SK-N-SH (cell line): ENCODE measurements at regions not wholly inside any gene's neighbourhood (a gene's known extent, or its start where the extent isn't known, plus 50 kb on each side); places are given as distances from the start of the nearest gene placed in this dataset.
A peak's percentile ranks its signal among the peaks of the same experiment; 100 is the strongest.

Experiments
- CTCF ChIA-PET: fragments of 300-600, 350-600 bp; formaldehyde crosslinking; extraction: SDS; loops from one replicate; lab custom pipeline; 2021; lab: Yijun Ruan, JAX
- POLR2A ChIA-PET: fragments of 350-600 bp; sonication (Branson Sonifier 250); formaldehyde crosslinking; extraction: SDS; loops from one replicate; lab custom pipeline; 2020; ENCODE audit warnings: antibody characterized with exemption, inconsistent platforms; lab: Yijun Ruan, JAX
- DNase-seq: peaks from one replicate; pipeline ENCODE4 v3.0.0; 2012
- H2AFZ ChIP-seq: fragments of 200-600 bp; sonication (generic); 2 replicates; pipeline ENCODE4 v1.8.1; 2016; ENCODE audit warnings: antibody characterized with exemption, mild to moderate bottlenecking, low read depth
- H3F3A ChIP-seq: fragments of 200-600 bp; sonication (generic); replicated peaks from 2 replicates; pipeline ENCODE3; 2016; ENCODE audit warnings: antibody characterized with exemption, mild to moderate bottlenecking; ENCODE audit not compliant: insufficient read depth
- H3K27ac ChIP-seq, 2 experiments: fragments of 200-500 bp in 1 of 2; fragments of 200-600 bp in 1 of 2; sonication (Bioruptor generic) in 1 of 2; sonication (generic), shearing (Covaris generic) in 1 of 2; 2 replicates each; pipeline versions ENCODE4 v1.5.1 to v1.6.1; 2014 to 2016; ENCODE audit warnings: low read depth in 2 of 2, inconsistent platforms in 1 of 2, low read length in 1 of 2, mild to moderate bottlenecking in 1 of 2, mixed read lengths in 1 of 2
- H3K27me3 ChIP-seq: fragments of 200-600 bp; sonication (generic), shearing (Covaris generic); 2 replicates; pipeline ENCODE4 v1.6.1; 2016; ENCODE audit warnings: mixed run types; ENCODE audit not compliant: insufficient read depth
- H3K36me3 ChIP-seq, 2 experiments: fragments of 200-500 bp in 1 of 2; fragments of 200-600 bp in 1 of 2; sonication (Bioruptor generic) in 1 of 2; sonication (generic) in 1 of 2; replicated peaks in 1 of 2; 2 replicates each; pipeline versions ENCODE3 to v1.5.1; 2014 to 2016; ENCODE audit warnings: low read length in 1 of 2, mild to moderate bottlenecking in 1 of 2; ENCODE audit not compliant: insufficient read depth in 2 of 2, control insufficient read depth in 1 of 2
- H3K4me1 ChIP-seq, 2 experiments: fragments of 200-500 bp in 1 of 2; fragments of 200-600 bp in 1 of 2; sonication (Bioruptor generic) in 1 of 2; sonication (generic), shearing (Covaris generic) in 1 of 2; 2 replicates each; pipeline versions ENCODE4 v1.5.1 to v1.6.1; 2014 to 2016; ENCODE audit warnings: low read depth in 1 of 2, low read length in 1 of 2, mixed run types in 1 of 2; ENCODE audit not compliant: insufficient read depth in 2 of 2, control insufficient read depth in 1 of 2
- H3K4me2 ChIP-seq: fragments of 200-600 bp; sonication (generic), shearing (Covaris generic); 2 replicates; pipeline ENCODE4 v1.6.1; 2017; ENCODE audit warnings: mixed run types
- H3K4me3 ChIP-seq, 2 experiments: fragments of 200-500 bp in 1 of 2; fragments of 200-600 bp in 1 of 2; sonication (Bioruptor generic) in 1 of 2; sonication (generic), shearing (Covaris generic) in 1 of 2; 2 replicates each; pipeline versions ENCODE4 v1.5.1 to v1.8.1; 2014 to 2016; ENCODE audit warnings: low read depth in 2 of 2, inconsistent platforms in 1 of 2, low read length in 1 of 2, mild to moderate bottlenecking in 1 of 2, mixed read lengths in 1 of 2, moderate library complexity in 1 of 2
- H3K79me2 ChIP-seq: fragments of 200-600 bp; sonication (generic); 2 replicates; pipeline ENCODE4 v1.8.1; 2017; ENCODE audit warnings: mild to moderate bottlenecking; ENCODE audit not compliant: insufficient read depth
- H3K9ac ChIP-seq: fragments of 200-600 bp; sonication (generic); 2 replicates; pipeline ENCODE4 v1.6.1; 2017; ENCODE audit warnings: mixed run types
- H3K9me2 ChIP-seq: fragments of 200-600 bp; sonication (generic); 2 replicates; pipeline ENCODE4 v1.6.1; 2017; ENCODE audit warnings: mixed run types
- H3K9me3 ChIP-seq: fragments of 200-600 bp; sonication (generic); 2 replicates; pipeline ENCODE4 v1.6.1; 2017; ENCODE audit warnings: mixed run types, mild to moderate bottlenecking, moderate library complexity
- H4K20me1 ChIP-seq: fragments of 200-600 bp; sonication (generic); 2 replicates; pipeline ENCODE4 v1.6.1; 2017; ENCODE audit warnings: mild to moderate bottlenecking, mixed run types; ENCODE audit not compliant: insufficient read depth
- ELF1 ChIP-seq: IDR thresholded peaks from 2 replicates; pipeline ENCODE4 v1.4.0; 2012
- EP300 ChIP-seq, 2 experiments: IDR thresholded peaks; 2 replicates each; pipeline versions ENCODE4 v1.4.0 to v1.6.1; 2012; ENCODE audit warnings: borderline replicate concordance in 1 of 2, low read depth in 1 of 2, low read length in 1 of 2
- EZH2phosphoT487 ChIP-seq: fragments of 200-600 bp; sonication (generic); IDR thresholded peaks from 2 replicates; pipeline ENCODE4 v1.6.1; 2017; ENCODE audit warnings: low read depth, mixed run types, mild to moderate bottlenecking, antibody characterized with exemption, moderate library complexity, borderline replicate concordance
- FOSL2 ChIP-seq: IDR thresholded peaks from 2 replicates; pipeline ENCODE4 v1.4.0; 2012; ENCODE audit warnings: low read depth, mild to moderate bottlenecking, moderate library complexity, borderline replicate concordance
- FOXJ3 ChIP-seq: sonication (generic); formaldehyde crosslinking; IDR thresholded peaks from 2 replicates; pipeline ENCODE4 v1.5.1; 2020; ENCODE audit warnings: mild to moderate bottlenecking, missing genetic modification reagents
- FOXM1 ChIP-seq: IDR thresholded peaks from 2 replicates; pipeline ENCODE4 v1.4.0; 2012; ENCODE audit warnings: low read depth, mild to moderate bottlenecking
- GATA2 ChIP-seq: sonication (generic); formaldehyde crosslinking; IDR thresholded peaks from 2 replicates; pipeline ENCODE4 v1.5.0; 2020; ENCODE audit warnings: mild to moderate bottlenecking, missing genetic modification reagents
- IRF3 ChIP-seq: fragments of 150-350 bp; IDR thresholded peaks from 2 replicates; pipeline ENCODE4 v1.6.1; 2016; ENCODE audit warnings: mild to moderate bottlenecking, low read depth, low read length
- JUND ChIP-seq: IDR thresholded peaks from 2 replicates; pipeline ENCODE4 v1.4.0; 2012
- MXI1 ChIP-seq: IDR thresholded peaks from 2 replicates; pipeline ENCODE4 v1.6.1; 2012; ENCODE audit warnings: mild to moderate bottlenecking, low read depth, low read length, improper control_type of control experiment
- NFIC ChIP-seq: IDR thresholded peaks from 2 replicates; pipeline ENCODE4 v1.4.0; 2012; ENCODE audit warnings: borderline replicate concordance
- POLR2AphosphoS5 ChIP-seq: IDR thresholded peaks from 2 replicates; pipeline ENCODE4 v1.6.1; 2012; ENCODE audit warnings: low read depth, low read length
- RAD21 ChIP-seq: IDR thresholded peaks from 2 replicates; pipeline ENCODE4 v1.6.1; 2012; ENCODE audit warnings: mild to moderate bottlenecking, low read length
- RCOR1 ChIP-seq: fragments of 150-350 bp; IDR thresholded peaks from 2 replicates; pipeline ENCODE4 v1.6.1; 2017; ENCODE audit warnings: antibody characterized with exemption, low read length
- RXRA ChIP-seq: IDR thresholded peaks from 2 replicates; pipeline ENCODE4 v1.4.0; 2012; ENCODE audit warnings: low read depth, mild to moderate bottlenecking, borderline replicate concordance
- SIN3A ChIP-seq: IDR thresholded peaks from 2 replicates; pipeline ENCODE4 v1.6.1; 2012; ENCODE audit warnings: low read depth, mild to moderate bottlenecking, low read length, moderate library complexity, borderline replicate concordance
- TAF1 ChIP-seq: IDR thresholded peaks from 2 replicates; pipeline ENCODE4 v1.6.1; 2012; ENCODE audit warnings: low read depth, mild to moderate bottlenecking, low read length, moderate library complexity, borderline replicate concordance
- TCF12 ChIP-seq: IDR thresholded peaks from 2 replicates; pipeline ENCODE4 v1.4.0; 2012
- USF2 ChIP-seq: fragments of 150-350 bp; IDR thresholded peaks from 2 replicates; pipeline ENCODE4 v1.6.1; 2017; ENCODE audit warnings: antibody characterized with exemption, low read length, low read depth, borderline replicate concordance
- WGBS: methylation state at CpG from one replicate; pipeline ENCODE4 v1.1.6; 2017; ENCODE audit warnings: low lambda C conversion rate; 5-methylcytosine and 5-hydroxymethylcytosine counted together
- TF ChIP-seq, protein P1 (sequence below): IDR thresholded peaks from 2 replicates; pipeline ENCODE4 v1.4.0; 2012; ENCODE audit warnings: low read depth, borderline replicate concordance
- TF ChIP-seq, protein P2 (sequence below): IDR thresholded peaks from 2 replicates; pipeline ENCODE4 v1.4.0; 2012; ENCODE audit warnings: low read depth

DNA sequence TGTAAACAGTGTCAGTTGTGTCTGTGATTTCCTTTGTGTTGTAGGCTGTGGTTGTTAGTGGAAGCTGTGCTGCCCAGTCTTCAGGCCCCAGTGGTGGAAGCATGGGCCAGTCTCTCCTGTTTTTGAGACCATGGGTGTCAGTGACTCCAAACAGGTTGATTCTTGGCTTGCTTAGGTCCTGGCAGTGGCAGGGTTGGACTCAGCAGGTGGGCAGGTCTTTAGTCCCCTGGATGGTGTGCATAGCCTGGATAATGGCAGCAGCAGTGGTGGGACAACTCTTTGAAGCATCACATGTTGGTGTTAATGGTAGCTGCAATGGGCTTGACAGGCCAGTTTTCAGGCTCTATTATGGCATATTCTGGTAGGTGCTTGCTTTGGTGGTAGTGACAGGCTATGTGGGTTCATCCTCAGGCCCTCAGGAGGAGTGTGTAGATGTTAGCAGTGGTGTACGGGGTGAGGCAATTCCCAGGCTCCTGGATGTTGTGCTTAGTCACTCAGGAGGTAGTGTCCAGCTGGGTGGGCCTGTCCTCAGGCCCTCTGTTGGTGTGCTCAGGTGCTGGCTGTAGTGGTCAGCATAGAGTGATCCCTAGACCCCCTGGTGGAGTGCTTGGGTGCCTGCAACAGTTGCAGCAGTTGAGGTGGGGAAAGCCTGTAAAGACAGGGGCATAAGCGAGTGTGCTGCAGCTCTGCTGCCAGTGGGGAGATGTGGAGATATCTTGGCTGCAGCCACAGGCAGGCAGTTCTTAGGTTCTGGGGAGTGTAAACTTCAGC, 596.7 kb downstream of the PDCD6IP start:
- Histone ChIP-seq H2AFZ (no peak overlapping the region), H3K9ac (no peak overlapping the region), H3K79me2 (no peaks in the 10 kb centered on the region), H3F3A (no peaks in the 10 kb centered on the region), H3K4me2 (no peak overlapping the region)
- WGBS, result 28% methylated on average over 2 of the region's 2 CpGs
- CTCF ChIA-PET, result no interaction called here
- TF ChIP-seq RXRA, result no peak
- TF ChIP-seq EZH2phosphoT487, result no peak
- no peak for TF ChIP-seq FOXM1
- TF ChIP-seq, protein P1, sequence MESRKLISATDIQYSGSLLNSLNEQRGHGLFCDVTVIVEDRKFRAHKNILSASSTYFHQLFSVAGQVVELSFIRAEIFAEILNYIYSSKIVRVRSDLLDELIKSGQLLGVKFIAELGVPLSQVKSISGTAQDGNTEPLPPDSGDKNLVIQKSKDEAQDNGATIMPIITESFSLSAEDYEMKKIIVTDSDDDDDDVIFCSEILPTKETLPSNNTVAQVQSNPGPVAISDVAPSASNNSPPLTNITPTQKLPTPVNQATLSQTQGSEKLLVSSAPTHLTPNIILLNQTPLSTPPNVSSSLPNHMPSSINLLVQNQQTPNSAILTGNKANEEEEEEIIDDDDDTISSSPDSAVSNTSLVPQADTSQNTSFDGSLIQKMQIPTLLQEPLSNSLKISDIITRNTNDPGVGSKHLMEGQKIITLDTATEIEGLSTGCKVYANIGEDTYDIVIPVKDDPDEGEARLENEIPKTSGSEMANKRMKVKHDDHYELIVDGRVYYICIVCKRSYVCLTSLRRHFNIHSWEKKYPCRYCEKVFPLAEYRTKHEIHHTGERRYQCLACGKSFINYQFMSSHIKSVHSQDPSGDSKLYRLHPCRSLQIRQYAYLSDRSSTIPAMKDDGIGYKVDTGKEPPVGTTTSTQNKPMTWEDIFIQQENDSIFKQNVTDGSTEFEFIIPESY, result no peak
- TF ChIP-seq GATA2 (CRISPR knock-in tag), result no peak
- no peak for TF ChIP-seq IRF3
- TF ChIP-seq FOSL2, result no peak
- TF ChIP-seq SIN3A, result no peak
- no peak for TF ChIP-seq JUND
- no peak for TF ChIP-seq RCOR1
- no peak for TF ChIP-seq TAF1
- TF ChIP-seq TCF12, result no peak
- TF ChIP-seq ELF1, result no peak
- no peak for TF ChIP-seq FOXJ3
- no peak for TF ChIP-seq MXI1
- TF ChIP-seq, all 33 proteins: peak for 0
- POLR2A ChIA-PET, result no interaction called here
- Histone ChIP-seq H4K20me1 (no peaks in the 10 kb centered on the region), H3K36me3 (no peaks in the 10 kb centered on the region), H3K27ac (no peak overlapping the region), H3K4me1 (no peaks in the 10 kb centered on the region), H3K9me2 (no peaks in the 10 kb centered on the region), H3K27me3 (no peaks in the 10 kb centered on the region), H3K9me3 (no peaks in the 10 kb centered on the region), H3K4me3 (no peak overlapping the region)
- DNase-seq, result peak; percentile 5

GRCh38 chr3:34396288-34396687, 597.9 kb downstream of the PDCD6IP start:
- 39% methylated on average over 1 of the region's 1 CpG for WGBS
- TF ChIP-seq IRF3, result no peak
- TF ChIP-seq POLR2AphosphoS5, result no peak
- TF ChIP-seq, protein P2, sequence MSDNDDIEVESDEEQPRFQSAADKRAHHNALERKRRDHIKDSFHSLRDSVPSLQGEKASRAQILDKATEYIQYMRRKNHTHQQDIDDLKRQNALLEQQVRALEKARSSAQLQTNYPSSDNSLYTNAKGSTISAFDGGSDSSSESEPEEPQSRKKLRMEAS, result no peak
- no peak for TF ChIP-seq FOSL2
- no peak for TF ChIP-seq NFIC
- TF ChIP-seq RAD21, result no peak
- no peak for TF ChIP-seq FOXJ3
- no peak for TF ChIP-seq ELF1
- TF ChIP-seq USF2, result no peak
- no peak for TF ChIP-seq EZH2phosphoT487
- no peak for TF ChIP-seq TAF1
- TF ChIP-seq JUND, result no peak
- no peak for TF ChIP-seq RXRA
- TF ChIP-seq EP300 (IDR thresholded peaks at IDR 0.05; ENCODE audit: borderline replicate concordance in 1 of 2, low read depth in 1 of 2, low read length in 1 of 2), result no peak

More at GRCh38 chr3:34396288-34396687, 597.9 kb downstream of the PDCD6IP start:
- no peaks in the 10 kb centered on the region for H3F3A ChIP-seq
- DNase-seq, result no peak
- H3K27me3 ChIP-seq, result no peaks in the 10 kb centered on the region
- no peaks in the 10 kb centered on the region for H3K9me2 ChIP-seq
- H3K27ac ChIP-seq, result no peak overlapping the region
- no peak overlapping the region for H3K4me2 ChIP-seq
- H4K20me1 ChIP-seq, result no peaks in the 10 kb centered on the region
- no peaks in the 10 kb centered on the region for H3K36me3 ChIP-seq
- H3K9me3 ChIP-seq, result no peaks in the 10 kb centered on the region
- no peak overlapping the region for H3K9ac ChIP-seq
- CTCF ChIA-PET, result no interaction called here
- no peak overlapping the region for H3K4me3 ChIP-seq
- POLR2A ChIA-PET, result no interaction called here
- no peaks in the 10 kb centered on the region for H3K79me2 ChIP-seq
- no peaks in the 10 kb centered on the region for H3K4me1 ChIP-seq
- H2AFZ ChIP-seq, result no peak overlapping the region
